Fibroblast of lung (primary cell): ENCODE measurements at regions not wholly inside any gene's neighbourhood (a gene's known extent, or its start where the extent isn't known, plus 50 kb on each side); places are given as distances from the start of the nearest gene placed in this dataset.

Experiments used
- DNase-seq, 2 donors: peaks; one replicate each; pipeline versions ENCODE4 v3.0.0 to v3.0.0-alpha.2; 2010; ENCODE audit warnings: low read depth in 2 of 2
- H2AFZ ChIP-seq: 2 replicates; pipeline ENCODE4 v1.5.1; 2012; ENCODE audit warnings: low read length, control low read depth, inconsistent platforms
- H3K27ac ChIP-seq: 2 replicates; pipeline ENCODE4 v1.5.1; 2011; ENCODE audit warnings: low read length, control low read depth; ENCODE audit not compliant: insufficient read depth
- H3K27me3 ChIP-seq: 2 replicates; pipeline ENCODE4 v1.5.1; 2011; ENCODE audit warnings: mild to moderate bottlenecking, low read length; ENCODE audit not compliant: control insufficient read depth, insufficient read depth
- H3K36me3 ChIP-seq: 2 replicates; pipeline ENCODE4 v1.5.1; 2011; ENCODE audit warnings: low read length; ENCODE audit not compliant: control insufficient read depth, insufficient read depth
- H3K4me1 ChIP-seq: 2 replicates; pipeline ENCODE4 v1.5.1; 2011; ENCODE audit warnings: low read length; ENCODE audit not compliant: control insufficient read depth, insufficient read depth; ENCODE audit errors: extremely low read depth
- H3K4me2 ChIP-seq: 2 replicates; pipeline ENCODE4 v1.5.1; 2011; ENCODE audit warnings: low read length, control low read depth; ENCODE audit not compliant: insufficient read depth; ENCODE audit errors: extremely low read depth
- H3K4me3 ChIP-seq, 4 experiments: fragments of 200-600 bp in 1 of 4; sonication (generic) in 1 of 4; replicated peaks in 1 of 4; 2 replicates each; pipeline ENCODE4 v1.5.1; 2011 to 2016; ENCODE audit warnings: low read length in 4 of 4, low read depth in 3 of 4, mild to moderate bottlenecking in 3 of 4, control low read depth in 2 of 4, inconsistent platforms in 1 of 4, mixed read lengths in 1 of 4; ENCODE audit not compliant: insufficient read depth in 1 of 4; ENCODE audit errors: control extremely low read depth in 1 of 4
- H3K79me2 ChIP-seq: 2 replicates; pipeline ENCODE4 v1.5.1; 2012; ENCODE audit warnings: mild to moderate bottlenecking, low read length, inconsistent platforms; ENCODE audit not compliant: control insufficient read depth, insufficient read depth
- H3K9ac ChIP-seq: 2 replicates; pipeline ENCODE4 v1.5.1; 2011; ENCODE audit warnings: mild to moderate bottlenecking, low read length, control low read depth; ENCODE audit not compliant: insufficient read depth
- H3K9me3 ChIP-seq: 2 replicates; pipeline ENCODE4 v1.5.1; 2012; ENCODE audit warnings: low read depth, low read length; ENCODE audit not compliant: control insufficient read depth, insufficient read depth
- H4K20me1 ChIP-seq: 2 replicates; pipeline ENCODE4 v1.5.1; 2011; ENCODE audit warnings: low read length; ENCODE audit not compliant: control insufficient read depth, insufficient read depth; ENCODE audit errors: extremely low read depth
- EZH2 ChIP-seq: IDR thresholded peaks from 2 replicates; pipeline ENCODE4 v1.5.1; 2012; ENCODE audit warnings: low read length, control low read depth, mild to moderate bottlenecking; ENCODE audit errors: missing control alignments
- TF ChIP-seq, protein P1 (sequence below), 2 donors: IDR thresholded peaks in 1 of 2; conservative IDR thresholded peaks in 1 of 2; 1 replicate in 1 of 2; 2 replicates in 1 of 2; pipeline ENCODE4 v1.5.1; 2011 to 2012; ENCODE audit warnings: low read length in 2 of 2, control low read depth in 1 of 2, inconsistent platforms in 1 of 2, low read depth in 1 of 2, mild to moderate bottlenecking in 1 of 2

DNA sequence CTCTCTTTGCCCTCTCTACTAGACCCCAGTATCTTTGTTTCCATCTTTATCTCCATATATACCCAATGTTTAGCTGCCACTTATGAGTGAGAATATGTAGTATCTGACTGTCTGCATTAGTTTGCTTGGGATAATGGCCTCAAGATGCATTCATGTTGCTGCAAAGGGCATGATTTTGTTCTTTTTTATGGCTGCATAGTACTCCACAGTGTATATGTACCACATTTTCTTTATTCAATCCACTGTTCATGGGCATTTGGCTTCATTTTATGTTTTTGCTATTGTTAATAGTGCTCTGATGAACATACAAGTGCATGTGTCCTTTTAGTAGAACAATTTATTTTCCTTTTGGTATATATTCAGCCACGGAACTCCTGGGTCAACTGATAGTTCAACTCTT lies 671.5 kb upstream of the GRM7 start:
- no peak for DNase-seq
- H3K27me3 ChIP-seq: no peaks in the 10 kb centered on the region
- TF ChIP-seq, protein P1, sequence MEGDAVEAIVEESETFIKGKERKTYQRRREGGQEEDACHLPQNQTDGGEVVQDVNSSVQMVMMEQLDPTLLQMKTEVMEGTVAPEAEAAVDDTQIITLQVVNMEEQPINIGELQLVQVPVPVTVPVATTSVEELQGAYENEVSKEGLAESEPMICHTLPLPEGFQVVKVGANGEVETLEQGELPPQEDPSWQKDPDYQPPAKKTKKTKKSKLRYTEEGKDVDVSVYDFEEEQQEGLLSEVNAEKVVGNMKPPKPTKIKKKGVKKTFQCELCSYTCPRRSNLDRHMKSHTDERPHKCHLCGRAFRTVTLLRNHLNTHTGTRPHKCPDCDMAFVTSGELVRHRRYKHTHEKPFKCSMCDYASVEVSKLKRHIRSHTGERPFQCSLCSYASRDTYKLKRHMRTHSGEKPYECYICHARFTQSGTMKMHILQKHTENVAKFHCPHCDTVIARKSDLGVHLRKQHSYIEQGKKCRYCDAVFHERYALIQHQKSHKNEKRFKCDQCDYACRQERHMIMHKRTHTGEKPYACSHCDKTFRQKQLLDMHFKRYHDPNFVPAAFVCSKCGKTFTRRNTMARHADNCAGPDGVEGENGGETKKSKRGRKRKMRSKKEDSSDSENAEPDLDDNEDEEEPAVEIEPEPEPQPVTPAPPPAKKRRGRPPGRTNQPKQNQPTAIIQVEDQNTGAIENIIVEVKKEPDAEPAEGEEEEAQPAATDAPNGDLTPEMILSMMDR (conservative IDR thresholded peaks at IDR 0.05 in 1 of 2, IDR thresholded peaks at IDR 0.05 in 1 of 2; ENCODE audit: low read depth in 1 of 2, low read length in 2 of 2): no peak
- no peak for TF ChIP-seq EZH2
- no peaks in the 10 kb centered on the region for H3K9me3 ChIP-seq
- H3K27ac ChIP-seq: no peak overlapping the region
- H3K79me2 ChIP-seq: no peaks in the 10 kb centered on the region
- no peaks in the 10 kb centered on the region for H3K36me3 ChIP-seq
- H3K9ac ChIP-seq: no peak overlapping the region
- H3K4me2 ChIP-seq: no peak overlapping the region
- no peaks in the 10 kb centered on the region for H4K20me1 ChIP-seq
- H2AFZ ChIP-seq: no peak overlapping the region
- no peaks in the 10 kb centered on the region for H3K4me1 ChIP-seq
- H3K4me3 ChIP-seq: no peak overlapping the region

DNA sequence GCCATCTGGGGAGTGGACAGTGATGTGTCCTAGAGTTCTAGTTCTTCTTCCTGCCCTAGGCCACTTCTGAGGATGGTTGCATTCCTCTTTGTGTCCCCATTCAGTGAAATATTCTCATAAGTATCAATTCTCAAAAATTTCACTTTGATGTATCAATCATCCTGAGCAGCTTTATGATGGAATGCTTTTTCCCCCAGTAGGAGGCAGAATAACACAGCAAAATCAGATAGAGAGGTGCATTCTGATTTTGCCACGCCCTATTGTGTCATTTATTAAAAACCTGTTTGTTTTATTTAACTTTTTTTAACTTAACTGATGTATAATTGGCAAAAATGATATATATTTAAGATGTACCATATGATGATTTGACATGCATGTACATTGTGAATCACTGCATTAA lies 656.0 kb upstream of the GRM7 start:
- H3K36me3 ChIP-seq: no peaks in the 10 kb centered on the region
- no peak overlapping the region for H3K4me3 ChIP-seq
- TF ChIP-seq EZH2: no peak
- no peaks in the 10 kb centered on the region for H3K79me2 ChIP-seq
- H2AFZ ChIP-seq: no peak overlapping the region
- H4K20me1 ChIP-seq: no peaks in the 10 kb centered on the region
- no peak overlapping the region for H3K27ac ChIP-seq
- H3K4me2 ChIP-seq: no peak overlapping the region
- H3K9ac ChIP-seq: no peak overlapping the region
- H3K4me1 ChIP-seq: no peaks in the 10 kb centered on the region
- H3K27me3 ChIP-seq: no peaks in the 10 kb centered on the region
- H3K9me3 ChIP-seq: no peaks in the 10 kb centered on the region
- DNase-seq: no peak

DNA sequence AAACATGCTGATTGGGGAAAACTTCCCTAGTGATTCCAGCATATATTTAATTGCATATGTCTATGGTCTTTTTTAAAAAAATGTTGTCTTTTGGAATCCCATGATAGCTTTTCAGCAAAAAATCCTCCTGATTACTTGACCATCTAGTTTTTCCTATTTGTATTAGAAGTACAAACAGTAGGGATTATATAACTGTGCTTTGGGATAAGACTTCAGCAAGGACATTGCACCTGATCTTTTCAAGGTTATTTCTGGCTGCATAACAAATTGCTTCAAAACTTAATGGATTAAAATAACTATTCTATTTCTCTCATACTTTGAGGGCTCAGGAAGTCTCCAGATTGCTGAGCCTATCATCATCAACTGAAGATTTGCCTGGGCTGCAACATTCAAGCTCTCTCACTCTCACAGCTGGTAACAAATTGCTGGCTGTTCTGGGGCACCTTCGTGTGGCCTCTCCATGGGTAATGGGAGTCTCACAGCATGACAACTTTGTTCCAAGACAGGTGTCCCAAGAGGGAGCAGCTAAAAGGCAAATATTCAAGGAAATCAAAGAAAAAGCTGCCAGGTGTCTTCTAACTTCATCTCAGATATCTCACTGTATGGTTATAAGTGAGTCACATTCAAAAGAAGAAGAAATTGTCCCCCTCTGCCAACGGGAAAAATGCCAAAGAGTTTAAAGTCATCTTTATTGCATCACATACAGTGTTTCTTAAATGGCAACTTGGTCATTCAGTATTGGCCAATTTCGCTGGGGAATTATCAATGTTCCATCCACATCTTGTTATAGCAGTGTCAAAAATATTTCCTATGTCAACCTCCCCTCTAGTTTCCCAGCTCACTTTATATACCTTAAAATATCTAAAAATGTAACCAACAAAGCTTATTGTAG lies 644.5 kb upstream of the GRM7 start:
- TF ChIP-seq EZH2: no peak
- TF ChIP-seq, protein P1 (conservative IDR thresholded peaks at IDR 0.05 in 1 of 2, IDR thresholded peaks at IDR 0.05 in 1 of 2; ENCODE audit: low read depth in 1 of 2, low read length in 2 of 2): no peak
- no peak overlapping the region for H3K9ac ChIP-seq
- DNase-seq: no peak

More for the DNA sequence above, 644.5 kb upstream of the GRM7 start:
- H4K20me1 ChIP-seq: no peaks in the 10 kb centered on the region
- no peak overlapping the region for H3K4me2 ChIP-seq
- no peaks in the 10 kb centered on the region for H3K27me3 ChIP-seq
- H3K9me3 ChIP-seq: no peaks in the 10 kb centered on the region
- no peak overlapping the region for H2AFZ ChIP-seq
- no peaks in the 10 kb centered on the region for H3K4me1 ChIP-seq
- no peaks in the 10 kb centered on the region for H3K79me2 ChIP-seq
- no peak overlapping the region for H3K27ac ChIP-seq
- no peak overlapping the region for H3K4me3 ChIP-seq
- no peaks in the 10 kb centered on the region for H3K36me3 ChIP-seq
